K562 (cell line): ENCODE measurements at regions not wholly inside any gene's neighbourhood (a gene's known extent, or its start where the extent isn't known, plus 50 kb on each side); places are given as distances from the start of the nearest gene placed in this dataset.

Experiments used
- ARNT ChIP-seq, 2 experiments: fragments of 450-650 bp; IDR thresholded peaks; 2 replicates each; pipeline ENCODE4 v1.6.1; 2016; ENCODE audit warnings: mild to moderate bottlenecking in 1 of 2
- CBFA2T2 ChIP-seq: fragments of 450-650 bp; conservative IDR thresholded peaks from 2 replicates; pipeline ENCODE4 v1.6.1; 2017; ENCODE audit warnings: mild to moderate bottlenecking
- KDM5B ChIP-seq: fragments of 200-600 bp; sonication (generic); IDR thresholded peaks from 2 replicates; pipeline ENCODE4 v1.6.1; 2012; ENCODE audit warnings: low read depth, mild to moderate bottlenecking, moderate library complexity, low read length, control low read depth, inconsistent platforms; ENCODE audit not compliant: insufficient replicate concordance
- NCOA4 ChIP-seq: fragments of 450-650 bp; IDR thresholded peaks from 2 replicates; pipeline ENCODE4 v1.6.1; 2018; ENCODE audit warnings: mild to moderate bottlenecking; ENCODE audit not compliant: partially characterized antibody
- NR3C1 ChIP-seq: sonication (generic); formaldehyde crosslinking; IDR thresholded peaks from 2 replicates; pipeline ENCODE4 v1.8.1; 2022; ENCODE audit warnings: missing genetic modification reagents
- PHF8 ChIP-seq: fragments of 200-600 bp; sonication (generic); IDR thresholded peaks from 2 replicates; pipeline ENCODE4 v1.6.1; 2012; ENCODE audit warnings: mixed run types, mild to moderate bottlenecking, inconsistent platforms, low read length, moderate library complexity, borderline replicate concordance
- RBM25 ChIP-seq: fragments of 200-400 bp; formaldehyde crosslinking; IDR thresholded peaks from 2 replicates; pipeline ENCODE4 v1.6.1; 2018; ENCODE audit warnings: low read length, low read depth, moderate library complexity; ENCODE audit not compliant: severe bottlenecking
- TBL1XR1 ChIP-seq, 2 experiments: IDR thresholded peaks; 2 replicates each; pipeline ENCODE4 v1.6.1; 2012; ENCODE audit warnings: improper control_type of control experiment in 2 of 2, low read length in 2 of 2, mild to moderate bottlenecking in 1 of 2
- TRIM24 ChIP-seq, 2 experiments: fragments of 450-650 bp; IDR thresholded peaks; 2 replicates each; pipeline ENCODE4 v1.6.1; 2016
- ZNF408 ChIP-seq: fragments of 250-450 bp; sonication (Bioruptor Pico); IDR thresholded peaks from 2 replicates; pipeline ENCODE4 v1.4.0; 2020; ENCODE audit warnings: low read depth, mild to moderate bottlenecking, moderate library complexity
- TF ChIP-seq, protein P1 (sequence below): IDR thresholded peaks from 2 replicates; pipeline ENCODE4 v1.6.1; 2011; ENCODE audit not compliant: insufficient read length; ENCODE audit errors: extremely low read depth
- TF ChIP-seq, protein P2 (sequence below), 2 experiments: fragments of 150-350 bp in 1 of 2; IDR thresholded peaks; 2 replicates each; pipeline ENCODE4 v1.6.1; 2012 to 2016; ENCODE audit warnings: low read depth in 2 of 2, low read length in 2 of 2, mild to moderate bottlenecking in 1 of 2, moderate library complexity in 1 of 2
- TF ChIP-seq, protein P3 (sequence below): fragments of 450-650 bp; formaldehyde crosslinking; conservative IDR thresholded peaks from 2 replicates; pipeline ENCODE4 v1.4.0; 2022; ENCODE audit warnings: mild to moderate bottlenecking, missing genetic modification characterization

DNA sequence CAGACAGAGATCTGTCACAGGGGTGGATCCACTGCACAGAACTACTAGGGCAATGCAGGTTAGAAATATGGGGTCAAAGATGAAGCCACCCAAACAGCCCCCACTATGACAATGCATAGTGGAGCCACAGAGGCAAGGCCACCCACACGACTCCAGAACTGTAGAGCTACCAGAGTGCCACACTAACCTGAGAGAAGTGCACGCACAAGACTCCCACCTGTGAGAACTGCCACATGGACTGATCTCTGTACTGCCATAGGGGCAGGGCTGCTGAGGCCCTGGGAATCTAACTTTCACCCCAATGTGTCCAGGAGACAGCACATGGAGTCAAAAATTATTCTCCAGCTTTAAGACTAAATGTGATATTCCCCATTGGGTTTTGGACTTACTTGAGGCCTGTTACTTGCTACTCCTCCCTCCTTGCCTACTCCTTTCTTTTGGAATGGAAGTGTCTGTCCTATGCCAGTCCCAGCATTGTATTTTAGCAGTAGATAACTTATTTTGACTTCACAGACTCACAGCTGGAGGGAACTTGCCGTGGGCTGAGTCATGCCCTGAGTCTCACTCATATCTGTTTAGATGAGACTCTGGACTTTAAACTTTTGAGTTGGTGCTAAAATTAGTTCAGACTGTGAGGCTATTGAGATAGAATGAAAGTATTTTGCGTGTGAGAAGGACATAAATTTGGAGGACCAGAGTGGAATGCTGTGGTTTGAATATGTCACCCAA, 853.3 kb downstream of the MAT2B start (continued):
- TF ChIP-seq, protein P1, sequence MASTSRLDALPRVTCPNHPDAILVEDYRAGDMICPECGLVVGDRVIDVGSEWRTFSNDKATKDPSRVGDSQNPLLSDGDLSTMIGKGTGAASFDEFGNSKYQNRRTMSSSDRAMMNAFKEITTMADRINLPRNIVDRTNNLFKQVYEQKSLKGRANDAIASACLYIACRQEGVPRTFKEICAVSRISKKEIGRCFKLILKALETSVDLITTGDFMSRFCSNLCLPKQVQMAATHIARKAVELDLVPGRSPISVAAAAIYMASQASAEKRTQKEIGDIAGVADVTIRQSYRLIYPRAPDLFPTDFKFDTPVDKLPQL, result no peak
- no peak for TF ChIP-seq RBM25
- peak in 1 of 2 experiments; percentile 9; a peak in 2 of 4 replicates for TF ChIP-seq ARNT (IDR thresholded peaks at IDR 0.05)
- no peak for TF ChIP-seq ZNF408 (CRISPR knock-in tag)
- TF ChIP-seq KDM5B, result no peak
- no peak for TF ChIP-seq NCOA4
- peak in 1 of 2 experiments; percentile 95; a peak in 3 of 4 replicates for TF ChIP-seq TBL1XR1 (IDR thresholded peaks at IDR 0.05; ENCODE audit: low read length in 2 of 2)
- peak; percentile 87 for TF ChIP-seq CBFA2T2
- TF ChIP-seq TRIM24 (IDR thresholded peaks at IDR 0.05), result peak; percentile 38 to 41; a peak in 1 of 4 replicates
- TF ChIP-seq, protein P2, sequence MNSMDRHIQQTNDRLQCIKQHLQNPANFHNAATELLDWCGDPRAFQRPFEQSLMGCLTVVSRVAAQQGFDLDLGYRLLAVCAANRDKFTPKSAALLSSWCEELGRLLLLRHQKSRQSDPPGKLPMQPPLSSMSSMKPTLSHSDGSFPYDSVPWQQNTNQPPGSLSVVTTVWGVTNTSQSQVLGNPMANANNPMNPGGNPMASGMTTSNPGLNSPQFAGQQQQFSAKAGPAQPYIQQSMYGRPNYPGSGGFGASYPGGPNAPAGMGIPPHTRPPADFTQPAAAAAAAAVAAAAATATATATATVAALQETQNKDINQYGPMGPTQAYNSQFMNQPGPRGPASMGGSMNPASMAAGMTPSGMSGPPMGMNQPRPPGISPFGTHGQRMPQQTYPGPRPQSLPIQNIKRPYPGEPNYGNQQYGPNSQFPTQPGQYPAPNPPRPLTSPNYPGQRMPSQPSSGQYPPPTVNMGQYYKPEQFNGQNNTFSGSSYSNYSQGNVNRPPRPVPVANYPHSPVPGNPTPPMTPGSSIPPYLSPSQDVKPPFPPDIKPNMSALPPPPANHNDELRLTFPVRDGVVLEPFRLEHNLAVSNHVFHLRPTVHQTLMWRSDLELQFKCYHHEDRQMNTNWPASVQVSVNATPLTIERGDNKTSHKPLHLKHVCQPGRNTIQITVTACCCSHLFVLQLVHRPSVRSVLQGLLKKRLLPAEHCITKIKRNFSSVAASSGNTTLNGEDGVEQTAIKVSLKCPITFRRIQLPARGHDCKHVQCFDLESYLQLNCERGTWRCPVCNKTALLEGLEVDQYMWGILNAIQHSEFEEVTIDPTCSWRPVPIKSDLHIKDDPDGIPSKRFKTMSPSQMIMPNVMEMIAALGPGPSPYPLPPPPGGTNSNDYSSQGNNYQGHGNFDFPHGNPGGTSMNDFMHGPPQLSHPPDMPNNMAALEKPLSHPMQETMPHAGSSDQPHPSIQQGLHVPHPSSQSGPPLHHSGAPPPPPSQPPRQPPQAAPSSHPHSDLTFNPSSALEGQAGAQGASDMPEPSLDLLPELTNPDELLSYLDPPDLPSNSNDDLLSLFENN (IDR thresholded peaks at IDR 0.05; ENCODE audit: low read depth in 2 of 2, low read length in 2 of 2), result peak in 1 of 2 experiments; percentile 18; a peak in 1 of 4 replicates
- TF ChIP-seq, protein P3, sequence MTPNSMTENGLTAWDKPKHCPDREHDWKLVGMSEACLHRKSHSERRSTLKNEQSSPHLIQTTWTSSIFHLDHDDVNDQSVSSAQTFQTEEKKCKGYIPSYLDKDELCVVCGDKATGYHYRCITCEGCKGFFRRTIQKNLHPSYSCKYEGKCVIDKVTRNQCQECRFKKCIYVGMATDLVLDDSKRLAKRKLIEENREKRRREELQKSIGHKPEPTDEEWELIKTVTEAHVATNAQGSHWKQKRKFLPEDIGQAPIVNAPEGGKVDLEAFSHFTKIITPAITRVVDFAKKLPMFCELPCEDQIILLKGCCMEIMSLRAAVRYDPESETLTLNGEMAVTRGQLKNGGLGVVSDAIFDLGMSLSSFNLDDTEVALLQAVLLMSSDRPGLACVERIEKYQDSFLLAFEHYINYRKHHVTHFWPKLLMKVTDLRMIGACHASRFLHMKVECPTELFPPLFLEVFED (CRISPR knock-in tag), result no peak
- TF ChIP-seq PHF8, result no peak
- no peak for TF ChIP-seq NR3C1 (CRISPR knock-in tag)
